ENCODE measurements at regions not wholly inside any gene's neighbourhood (a gene's known extent, or its start where the extent isn't known, plus 50 kb on each side); places are given as distances from the start of the nearest gene placed in this dataset.

- 97% methylated on average over 1 of the region's 1 CpG for WGBS
- Histone ChIP-seq H3K36me3 (no peaks in the 10 kb centered on the region), H3K4me1 (no peaks in the 10 kb centered on the region), H3K27ac (no peak overlapping the region), H3K4me3 (no peak overlapping the region), H3K27me3 (peaks cover 2% of the 10 kb centered on the region), H3K9me3 (no peaks in the 10 kb centered on the region)
- no peak for TF ChIP-seq CTCF (IDR thresholded peaks at IDR 0.05)
- TF ChIP-seq POLR2AphosphoS5 (IDR thresholded peaks at IDR 0.05), result no peak
- no peak for TF ChIP-seq EP300 (IDR thresholded peaks at IDR 0.05)
- TF ChIP-seq POLR2A (IDR thresholded peaks at IDR 0.05), result no peak
- no peak for DNase-seq (ENCODE audit: low spot score in 2 of 2)
These were observed 270.7 kb upstream of the SOX9 start for GRCh38 chr17:71849783-71850768.

- H3K36me3 ChIP-seq, result no peaks in the 10 kb centered on the region
- H3K4me1 ChIP-seq, result no peaks in the 10 kb centered on the region
- H3K9me3 ChIP-seq, result no peaks in the 10 kb centered on the region
- no peak for DNase-seq (ENCODE audit: low spot score in 2 of 2)
- H3K27me3 ChIP-seq, result peaks cover 2% of the 10 kb centered on the region
- no peak overlapping the region for H3K4me3 ChIP-seq
- H3K27ac ChIP-seq, result no peak overlapping the region
- WGBS, result 88% methylated on average over 2 of the region's 2 CpGs
- no peak for TF ChIP-seq POLR2AphosphoS5 (IDR thresholded peaks at IDR 0.05)
- no peak for TF ChIP-seq CTCF (IDR thresholded peaks at IDR 0.05)
- no peak for TF ChIP-seq POLR2A (IDR thresholded peaks at IDR 0.05)
- TF ChIP-seq EP300 (IDR thresholded peaks at IDR 0.05), result no peak
These were observed 270.0 kb upstream of the SOX9 start for GRCh38 chr17:71850812-71851211.

GRCh38 chr17:71855010-71855409, 265.8 kb upstream of the SOX9 start:
- Histone ChIP-seq H3K36me3 (no peaks in the 10 kb centered on the region), H3K4me1 (no peaks in the 10 kb centered on the region), H3K9me3 (no peaks in the 10 kb centered on the region), H3K27ac (no peak overlapping the region), H3K4me3 (no peak overlapping the region), H3K27me3 (no peaks in the 10 kb centered on the region)
- DNase-seq (ENCODE audit: low spot score in 2 of 2), result no peak
- TF ChIP-seq CTCF (IDR thresholded peaks at IDR 0.05) (no peak), POLR2A (IDR thresholded peaks at IDR 0.05) (no peak), POLR2AphosphoS5 (IDR thresholded peaks at IDR 0.05) (no peak), EP300 (IDR thresholded peaks at IDR 0.05) (no peak)
- 68% methylated on average over 4 of the region's 4 CpGs for WGBS

- no peak for DNase-seq (ENCODE audit: low spot score in 2 of 2)
- TF ChIP-seq POLR2A (IDR thresholded peaks at IDR 0.05) (no peak), EP300 (IDR thresholded peaks at IDR 0.05) (no peak), POLR2AphosphoS5 (IDR thresholded peaks at IDR 0.05) (no peak), CTCF (IDR thresholded peaks at IDR 0.05) (no peak)
- H3K4me3 ChIP-seq, result no peak overlapping the region
- no peak overlapping the region for H3K27ac ChIP-seq
- peaks cover 6% of the 10 kb centered on the region for H3K27me3 ChIP-seq
- no peaks in the 10 kb centered on the region for H3K36me3 ChIP-seq
- no peaks in the 10 kb centered on the region for H3K4me1 ChIP-seq
- no peaks in the 10 kb centered on the region for H3K9me3 ChIP-seq
- 41% methylated on average over 2 of the region's 2 CpGs for WGBS
These were observed 256.1 kb upstream of the SOX9 start for GRCh38 chr17:71864755-71865154.

- Histone ChIP-seq H3K27ac (no peak overlapping the region), H3K36me3 (no peaks in the 10 kb centered on the region), H3K4me3 (no peak overlapping the region), H3K27me3 (peaks cover 6% of the 10 kb centered on the region), H3K4me1 (no peaks in the 10 kb centered on the region), H3K9me3 (no peaks in the 10 kb centered on the region)
- TF ChIP-seq EP300 (IDR thresholded peaks at IDR 0.05), result no peak
- no peak for TF ChIP-seq POLR2AphosphoS5 (IDR thresholded peaks at IDR 0.05)
- TF ChIP-seq POLR2A (IDR thresholded peaks at IDR 0.05), result no peak
- TF ChIP-seq CTCF (IDR thresholded peaks at IDR 0.05), result no peak
- DNase-seq (ENCODE audit: low spot score in 2 of 2), result no peak
- WGBS, result 88% methylated on average over 7 of the region's 7 CpGs
These were observed 254.7 kb upstream of the SOX9 start for GRCh38 chr17:71866095-71866494.
